Duodenal mucosa (tissue), 2 donors: ENCODE measurements at regions not wholly inside any gene's neighbourhood (a gene's known extent, or its start where the extent isn't known, plus 50 kb on each side); places are given as distances from the start of the nearest gene placed in this dataset.

ENCODE experiments used
- H3K27ac ChIP-seq: one replicate; pipeline ENCODE4 v1.7.0; 2013; ENCODE audit warnings: low read depth, low read length
- H3K27me3 ChIP-seq, 2 donors: one replicate each; pipeline ENCODE4 v1.7.0; 2013; ENCODE audit warnings: low read length in 2 of 2, control low read depth in 1 of 2; ENCODE audit not compliant: insufficient read depth in 2 of 2, control insufficient read depth in 1 of 2
- H3K36me3 ChIP-seq, 2 donors: one replicate each; pipeline ENCODE4 v1.7.0; 2013; ENCODE audit warnings: low read length in 2 of 2, control low read depth in 1 of 2; ENCODE audit not compliant: insufficient read depth in 2 of 2, control insufficient read depth in 1 of 2
- H3K4me1 ChIP-seq, 2 donors: one replicate each; pipeline ENCODE4 v1.7.0; 2013; ENCODE audit warnings: low read length in 2 of 2, control low read depth in 1 of 2; ENCODE audit not compliant: insufficient read depth in 2 of 2, control insufficient read depth in 1 of 2
- H3K4me3 ChIP-seq, 2 donors: one replicate each; pipeline ENCODE4 v1.7.0; 2013; ENCODE audit warnings: low read length in 2 of 2, low read depth in 1 of 2
- H3K9ac ChIP-seq, 2 donors: one replicate each; pipeline ENCODE4 v1.7.0; 2013; ENCODE audit warnings: low read length in 2 of 2, low read depth in 1 of 2
- H3K9me3 ChIP-seq, 2 donors: one replicate each; pipeline ENCODE4 v1.7.0; 2013; ENCODE audit warnings: low read length in 2 of 2, control low read depth in 1 of 2; ENCODE audit not compliant: control insufficient read depth in 1 of 2

- Histone ChIP-seq H3K4me3 (no peak overlapping the region), H3K9me3 (no peaks in the 10 kb centered on the region), H3K27me3 (no peaks in the 10 kb centered on the region), H3K27ac (no peak overlapping the region), H3K36me3 (no peaks in the 10 kb centered on the region), H3K9ac (no peak overlapping the region), H3K4me1 (no peaks in the 10 kb centered on the region)
These were observed 426.0 kb upstream of the NR3C2 start for GRCh38 chr4:148868191-148868590.

GRCh38 chr4:148866666-148867065 lies 424.5 kb upstream of the NR3C2 start:
- H3K36me3 ChIP-seq = no peaks in the 10 kb centered on the region
- no peak overlapping the region for H3K9ac ChIP-seq
- H3K9me3 ChIP-seq = no peaks in the 10 kb centered on the region

GRCh38 chr4:148857973-148858534 lies 415.8 kb upstream of the NR3C2 start:
- no peak overlapping the region for H3K4me3 ChIP-seq
- peaks cover 0 to 5% of the 10 kb centered on the region in 2 donors for H3K9me3 ChIP-seq
- H3K4me1 ChIP-seq = peaks cover 3 to 14% of the 10 kb centered on the region in 2 donors
- no peak overlapping the region for H3K27ac ChIP-seq
- no peak overlapping the region for H3K9ac ChIP-seq
- no peaks in the 10 kb centered on the region for H3K36me3 ChIP-seq
- H3K27me3 ChIP-seq = no peaks in the 10 kb centered on the region

More at GRCh38 chr4:148866666-148867065, 424.5 kb upstream of the NR3C2 start:
- no peak overlapping the region for H3K27ac ChIP-seq
- no peaks in the 10 kb centered on the region for H3K27me3 ChIP-seq
- no peak overlapping the region for H3K4me3 ChIP-seq
- H3K4me1 ChIP-seq = no peaks in the 10 kb centered on the region

GRCh38 chr4:148857239-148857972 lies 415.2 kb upstream of the NR3C2 start:
- H3K27me3 ChIP-seq = no peaks in the 10 kb centered on the region
- no peaks in the 10 kb centered on the region for H3K36me3 ChIP-seq
- peaks cover 9 to 20% of the 10 kb centered on the region in 2 donors for H3K4me1 ChIP-seq
- H3K9ac ChIP-seq = no peak overlapping the region
- no peak overlapping the region for H3K27ac ChIP-seq
- H3K9me3 ChIP-seq = peaks cover 0 to 5% of the 10 kb centered on the region in 2 donors
- no peak overlapping the region for H3K4me3 ChIP-seq

- Histone ChIP-seq H3K4me1 (peaks cover 22 to 33% of the 10 kb centered on the region in 2 donors), H3K9ac (no peak overlapping the region), H3K27me3 (no peaks in the 10 kb centered on the region), H3K36me3 (no peaks in the 10 kb centered on the region), H3K9me3 (peaks cover 0 to 5% of the 10 kb centered on the region in 2 donors), H3K4me3 (peak overlapping the region in 1 of 2 donors; percentile 13), H3K27ac (no peak overlapping the region)
These were observed 412.0 kb upstream of the NR3C2 start for GRCh38 chr4:148854203-148854602.

- H3K4me3 ChIP-seq = no peak overlapping the region
- peak overlapping the region; percentile 23 for H3K27ac ChIP-seq
- H3K9me3 ChIP-seq = peaks cover 0 to 5% of the 10 kb centered on the region in 2 donors
- no peaks in the 10 kb centered on the region for H3K27me3 ChIP-seq
- peaks cover 25 to 37% of the 10 kb centered on the region in 2 donors for H3K4me1 ChIP-seq
- H3K36me3 ChIP-seq = no peaks in the 10 kb centered on the region
- H3K9ac ChIP-seq = no peak overlapping the region
These were observed 410.0 kb upstream of the NR3C2 start for GRCh38 chr4:148852092-148852699.

- H3K9me3 ChIP-seq = peaks cover 0 to 5% of the 10 kb centered on the region in 2 donors
- no peak overlapping the region for H3K9ac ChIP-seq
- H3K27me3 ChIP-seq = no peaks in the 10 kb centered on the region
- H3K27ac ChIP-seq = peak overlapping the region; percentile 35
- H3K36me3 ChIP-seq = no peaks in the 10 kb centered on the region
- H3K4me3 ChIP-seq = no peak overlapping the region
- H3K4me1 ChIP-seq = peaks cover 25 to 37% of the 10 kb centered on the region in 2 donors
These were observed 408.2 kb upstream of the NR3C2 start for GRCh38 chr4:148850257-148850995.

- Histone ChIP-seq H3K27me3 (no peaks in the 10 kb centered on the region), H3K4me3 (no peak overlapping the region), H3K4me1 (peaks cover 25 to 35% of the 10 kb centered on the region in 2 donors), H3K9ac (no peak overlapping the region), H3K36me3 (no peaks in the 10 kb centered on the region), H3K27ac (no peak overlapping the region), H3K9me3 (peaks cover 0 to 3% of the 10 kb centered on the region in 2 donors)
These were observed 407.4 kb upstream of the NR3C2 start for GRCh38 chr4:148849581-148849980.

- Histone ChIP-seq H3K9me3 (no peaks in the 10 kb centered on the region), H3K27me3 (no peaks in the 10 kb centered on the region), H3K27ac (no peak overlapping the region), H3K9ac (no peak overlapping the region), H3K36me3 (no peaks in the 10 kb centered on the region), H3K4me1 (peaks cover 19 to 28% of the 10 kb centered on the region in 2 donors), H3K4me3 (no peak overlapping the region)
These were observed 405.5 kb upstream of the NR3C2 start for GRCh38 chr4:148847544-148848255.
